ENCODE measurements at regions not wholly inside any gene's neighbourhood (a gene's known extent, or its start where the extent isn't known, plus 50 kb on each side); places are given as distances from the start of the nearest gene placed in this dataset.
"Not testable (repeated sequence)": the region's sequence is repeated elsewhere in the genome, so short reads cannot be mapped to it uniquely, and the experiment has no call there.

DNA sequence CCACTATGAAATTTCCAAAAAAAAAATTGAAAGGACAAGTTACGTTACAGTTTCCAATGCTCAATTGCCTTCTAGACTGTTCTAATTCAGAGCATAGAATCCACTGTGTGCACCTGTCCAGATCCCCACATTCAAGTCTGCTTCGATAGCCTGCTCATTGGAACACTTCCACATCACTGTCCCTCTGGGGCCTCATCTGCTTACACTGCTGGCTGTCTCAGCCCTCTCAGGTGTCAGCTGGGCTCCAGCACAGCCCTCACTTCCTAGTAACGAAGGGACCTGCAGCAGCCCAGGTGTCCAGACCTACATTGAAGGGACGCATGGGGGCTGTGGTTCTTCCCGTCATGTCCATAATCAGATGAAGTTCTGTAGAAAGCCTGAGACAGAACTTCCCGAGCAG, 94.3 kb upstream of the EMB start:
- no peak for DNase-seq (ENCODE audit: low read depth in 2 of 2)
- no peaks in the 10 kb centered on the region for H3K36me3 ChIP-seq (ENCODE audit: control insufficient read depth, insufficient read depth, low read length)
- no peaks in the 10 kb centered on the region for H4K20me1 ChIP-seq (ENCODE audit: control insufficient read depth, extremely low read depth, insufficient read depth, low read length)
- no peak overlapping the region for H3K4me2 ChIP-seq (ENCODE audit: extremely low read depth, insufficient read depth, low read length)
- no peak overlapping the region for H3K27ac ChIP-seq (ENCODE audit: insufficient read depth, low read length)
- no peaks in the 10 kb centered on the region for H3K9me3 ChIP-seq (ENCODE audit: control insufficient read depth, insufficient read depth, low read depth, low read length)
- no peak for TF ChIP-seq EZH2 (IDR thresholded peaks at IDR 0.05; ENCODE audit: low read length, missing control alignments)
- TF ChIP-seq, protein P1, sequence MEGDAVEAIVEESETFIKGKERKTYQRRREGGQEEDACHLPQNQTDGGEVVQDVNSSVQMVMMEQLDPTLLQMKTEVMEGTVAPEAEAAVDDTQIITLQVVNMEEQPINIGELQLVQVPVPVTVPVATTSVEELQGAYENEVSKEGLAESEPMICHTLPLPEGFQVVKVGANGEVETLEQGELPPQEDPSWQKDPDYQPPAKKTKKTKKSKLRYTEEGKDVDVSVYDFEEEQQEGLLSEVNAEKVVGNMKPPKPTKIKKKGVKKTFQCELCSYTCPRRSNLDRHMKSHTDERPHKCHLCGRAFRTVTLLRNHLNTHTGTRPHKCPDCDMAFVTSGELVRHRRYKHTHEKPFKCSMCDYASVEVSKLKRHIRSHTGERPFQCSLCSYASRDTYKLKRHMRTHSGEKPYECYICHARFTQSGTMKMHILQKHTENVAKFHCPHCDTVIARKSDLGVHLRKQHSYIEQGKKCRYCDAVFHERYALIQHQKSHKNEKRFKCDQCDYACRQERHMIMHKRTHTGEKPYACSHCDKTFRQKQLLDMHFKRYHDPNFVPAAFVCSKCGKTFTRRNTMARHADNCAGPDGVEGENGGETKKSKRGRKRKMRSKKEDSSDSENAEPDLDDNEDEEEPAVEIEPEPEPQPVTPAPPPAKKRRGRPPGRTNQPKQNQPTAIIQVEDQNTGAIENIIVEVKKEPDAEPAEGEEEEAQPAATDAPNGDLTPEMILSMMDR (conservative IDR thresholded peaks at IDR 0.05 in 1 of 2, IDR thresholded peaks at IDR 0.05 in 1 of 2; ENCODE audit: low read depth in 1 of 2, low read length in 2 of 2): no peak
- H3K27me3 ChIP-seq (ENCODE audit: control insufficient read depth, insufficient read depth, low read length): no peaks in the 10 kb centered on the region
- no peaks in the 10 kb centered on the region for H3K79me2 ChIP-seq (ENCODE audit: control insufficient read depth, insufficient read depth, low read length)
- no peak overlapping the region for H3K4me3 ChIP-seq (replicated peaks in 1 of 4; ENCODE audit: control extremely low read depth in 1 of 4, insufficient read depth in 1 of 4, low read depth in 3 of 4, low read length in 4 of 4)
- no peaks in the 10 kb centered on the region for H3K4me1 ChIP-seq (ENCODE audit: control insufficient read depth, extremely low read depth, insufficient read depth, low read length)
- no peak overlapping the region for H2AFZ ChIP-seq (ENCODE audit: low read length)
- no peak overlapping the region for H3K9ac ChIP-seq (ENCODE audit: insufficient read depth, low read length)

DNA sequence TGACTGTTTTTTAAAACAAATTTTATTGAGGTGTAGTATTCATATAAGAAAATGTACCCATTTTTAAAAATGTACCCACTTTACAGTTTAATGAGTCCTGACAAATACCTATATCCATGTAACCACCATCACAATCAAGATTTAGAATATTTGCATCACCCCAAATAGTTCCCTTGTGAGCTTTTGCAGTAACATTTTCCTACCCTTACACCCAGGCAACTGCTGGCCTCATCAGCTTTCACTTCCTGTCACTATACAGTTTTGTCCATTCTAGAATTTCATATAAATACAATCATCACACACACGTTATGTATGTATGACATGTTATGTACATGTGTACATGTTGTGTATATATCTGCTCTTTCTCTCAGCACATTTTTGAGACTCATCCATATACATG, 96.4 kb upstream of the EMB start:
- H3K4me2 ChIP-seq (ENCODE audit: extremely low read depth, insufficient read depth, low read length); DNase-seq (ENCODE audit: low read depth in 2 of 2); H3K27ac ChIP-seq (ENCODE audit: insufficient read depth, low read length); H3K9me3 ChIP-seq (ENCODE audit: control insufficient read depth, insufficient read depth, low read depth, low read length); H3K27me3 ChIP-seq (ENCODE audit: control insufficient read depth, insufficient read depth, low read length); H3K36me3 ChIP-seq (ENCODE audit: control insufficient read depth, insufficient read depth, low read length); H4K20me1 ChIP-seq (ENCODE audit: control insufficient read depth, extremely low read depth, insufficient read depth, low read length); H3K4me1 ChIP-seq (ENCODE audit: control insufficient read depth, extremely low read depth, insufficient read depth, low read length); H3K4me3 ChIP-seq (replicated peaks in 1 of 4; ENCODE audit: control extremely low read depth in 1 of 4, insufficient read depth in 1 of 4, low read depth in 3 of 4, low read length in 4 of 4); H2AFZ ChIP-seq (ENCODE audit: low read length); H3K79me2 ChIP-seq (ENCODE audit: control insufficient read depth, insufficient read depth, low read length); H3K9ac ChIP-seq (ENCODE audit: insufficient read depth, low read length): not testable (repeated sequence)

DNA sequence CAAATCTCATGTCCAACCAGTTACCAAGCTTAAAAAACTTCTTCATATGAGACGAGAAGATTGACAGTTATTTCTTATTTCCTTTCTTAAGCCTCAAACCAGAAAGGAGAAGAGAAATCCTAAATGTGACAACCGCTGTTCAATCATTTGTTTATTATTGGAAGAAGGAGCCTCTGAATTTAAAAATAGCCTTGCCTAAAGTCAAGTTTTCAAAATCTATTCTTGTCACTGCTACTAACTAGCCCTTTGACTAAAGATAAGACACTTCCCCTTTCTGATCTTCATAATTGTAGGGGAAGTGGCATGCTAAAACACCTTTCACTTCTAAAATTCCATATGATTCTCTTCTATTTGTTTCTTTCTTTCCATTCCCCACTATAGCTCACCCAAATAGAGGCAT, 106.2 kb upstream of the EMB start:
- DNase-seq (ENCODE audit: low read depth in 2 of 2): no peak
- H3K27ac ChIP-seq (ENCODE audit: insufficient read depth, low read length): no peak overlapping the region
- H3K4me1 ChIP-seq (ENCODE audit: control insufficient read depth, extremely low read depth, insufficient read depth, low read length): no peaks in the 10 kb centered on the region
- no peak overlapping the region for H3K4me3 ChIP-seq (replicated peaks in 1 of 4; ENCODE audit: control extremely low read depth in 1 of 4, insufficient read depth in 1 of 4, low read depth in 3 of 4, low read length in 4 of 4)
- H3K9me3 ChIP-seq (ENCODE audit: control insufficient read depth, insufficient read depth, low read depth, low read length): no peaks in the 10 kb centered on the region
- no peak overlapping the region for H2AFZ ChIP-seq (ENCODE audit: low read length)
- no peak for TF ChIP-seq EZH2 (IDR thresholded peaks at IDR 0.05; ENCODE audit: low read length, missing control alignments)
- TF ChIP-seq, protein P1 (conservative IDR thresholded peaks at IDR 0.05 in 1 of 2, IDR thresholded peaks at IDR 0.05 in 1 of 2; ENCODE audit: low read depth in 1 of 2, low read length in 2 of 2): no peak
- H3K79me2 ChIP-seq (ENCODE audit: control insufficient read depth, insufficient read depth, low read length): no peaks in the 10 kb centered on the region
- no peaks in the 10 kb centered on the region for H3K36me3 ChIP-seq (ENCODE audit: control insufficient read depth, insufficient read depth, low read length)
- no peaks in the 10 kb centered on the region for H3K27me3 ChIP-seq (ENCODE audit: control insufficient read depth, insufficient read depth, low read length)
- H3K9ac ChIP-seq (ENCODE audit: insufficient read depth, low read length): no peak overlapping the region
- no peaks in the 10 kb centered on the region for H4K20me1 ChIP-seq (ENCODE audit: control insufficient read depth, extremely low read depth, insufficient read depth, low read length)
- no peak overlapping the region for H3K4me2 ChIP-seq (ENCODE audit: extremely low read depth, insufficient read depth, low read length)

DNA sequence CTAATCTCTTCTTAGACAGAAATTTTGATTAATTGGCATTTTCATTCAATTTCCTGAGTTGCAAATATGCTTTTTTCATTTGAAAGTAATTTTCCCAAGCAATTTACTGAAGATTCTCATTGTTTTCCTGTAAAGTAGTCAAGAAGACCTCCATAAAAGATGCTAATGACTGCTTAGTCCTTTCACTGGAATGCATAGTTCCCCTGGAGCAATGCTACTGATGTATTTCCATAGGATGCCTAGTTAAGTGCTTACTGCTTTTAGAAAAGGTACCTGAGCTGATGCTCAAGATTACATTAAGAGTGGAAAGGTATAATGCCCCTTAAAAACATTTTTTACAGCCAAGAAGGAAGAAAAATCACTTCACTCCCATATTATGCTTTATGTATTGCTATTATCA, 109.2 kb upstream of the EMB start:
- no peak overlapping the region for H3K4me2 ChIP-seq (ENCODE audit: extremely low read depth, insufficient read depth, low read length)
- H3K27me3 ChIP-seq (ENCODE audit: control insufficient read depth, insufficient read depth, low read length): no peaks in the 10 kb centered on the region
- H3K9ac ChIP-seq (ENCODE audit: insufficient read depth, low read length): no peak overlapping the region
- H3K4me3 ChIP-seq (replicated peaks in 1 of 4; ENCODE audit: control extremely low read depth in 1 of 4, insufficient read depth in 1 of 4, low read depth in 3 of 4, low read length in 4 of 4): no peak overlapping the region
- no peaks in the 10 kb centered on the region for H3K79me2 ChIP-seq (ENCODE audit: control insufficient read depth, insufficient read depth, low read length)
- H4K20me1 ChIP-seq (ENCODE audit: control insufficient read depth, extremely low read depth, insufficient read depth, low read length): no peaks in the 10 kb centered on the region
- no peaks in the 10 kb centered on the region for H3K9me3 ChIP-seq (ENCODE audit: control insufficient read depth, insufficient read depth, low read depth, low read length)
- H3K4me1 ChIP-seq (ENCODE audit: control insufficient read depth, extremely low read depth, insufficient read depth, low read length): no peaks in the 10 kb centered on the region
- no peak overlapping the region for H2AFZ ChIP-seq (ENCODE audit: low read length)
- no peak overlapping the region for H3K27ac ChIP-seq (ENCODE audit: insufficient read depth, low read length)
- no peaks in the 10 kb centered on the region for H3K36me3 ChIP-seq (ENCODE audit: control insufficient read depth, insufficient read depth, low read length)
- TF ChIP-seq, protein P1 (conservative IDR thresholded peaks at IDR 0.05 in 1 of 2, IDR thresholded peaks at IDR 0.05 in 1 of 2; ENCODE audit: low read depth in 1 of 2, low read length in 2 of 2): no peak
- TF ChIP-seq EZH2 (IDR thresholded peaks at IDR 0.05; ENCODE audit: low read length, missing control alignments): no peak
- DNase-seq (ENCODE audit: low read depth in 2 of 2): no peak

Data from fibroblast of lung (primary cell).